ENCODE measurements at regions not wholly inside any gene's neighbourhood (a gene's known extent, or its start where the extent isn't known, plus 50 kb on each side); places are given as distances from the start of the nearest gene placed in this dataset.
A peak's percentile ranks its signal among the peaks of the same experiment; 100 is the strongest.

- TF ChIP-seq NFIC (IDR thresholded peaks at IDR 0.05; ENCODE audit: borderline replicate concordance): no peak
- TF ChIP-seq TEAD4 (IDR thresholded peaks at IDR 0.05; ENCODE audit: borderline replicate concordance, insufficient read depth): 0 out of 2 replicates have a peak, but pooled peaks have one; percentile 25
- TF ChIP-seq EZH2phosphoT487 (IDR thresholded peaks at IDR 0.05; ENCODE audit: borderline replicate concordance, low read depth): no peak
- no peak for TF ChIP-seq GABPA (IDR thresholded peaks at IDR 0.05; ENCODE audit: low read depth)
- no peak for TF ChIP-seq MEF2A (IDR thresholded peaks at IDR 0.05; ENCODE audit: borderline replicate concordance, low read depth)
- peak; percentile 44 for TF ChIP-seq TCF12 (IDR thresholded peaks at IDR 0.05)
- TF ChIP-seq CHD2 (IDR thresholded peaks at IDR 0.05; ENCODE audit: low read length, partially characterized antibody): peak; percentile 66
- no peak for TF ChIP-seq FOSL2 (IDR thresholded peaks at IDR 0.05; ENCODE audit: borderline replicate concordance, low read depth)
- TF ChIP-seq MXI1 (IDR thresholded peaks at IDR 0.05; ENCODE audit: low read depth, low read length): no peak; the same call in 1 of the 2 replicates
- no peak for TF ChIP-seq POLR2AphosphoS5 (IDR thresholded peaks at IDR 0.05; ENCODE audit: low read depth, low read length)
- no peak for TF ChIP-seq SIN3A (IDR thresholded peaks at IDR 0.05; ENCODE audit: borderline replicate concordance, low read depth, low read length)
- no peak for TF ChIP-seq RXRA (IDR thresholded peaks at IDR 0.05; ENCODE audit: borderline replicate concordance, low read depth)
- TF ChIP-seq CTCF (IDR thresholded peaks at IDR 0.05): no peak
- no peak for TF ChIP-seq USF2 (IDR thresholded peaks at IDR 0.05; ENCODE audit: borderline replicate concordance, low read depth, low read length)
- TF ChIP-seq GATA2 (CRISPR knock-in tag; IDR thresholded peaks at IDR 0.05): peak; percentile 95
- TF ChIP-seq, protein P1, sequence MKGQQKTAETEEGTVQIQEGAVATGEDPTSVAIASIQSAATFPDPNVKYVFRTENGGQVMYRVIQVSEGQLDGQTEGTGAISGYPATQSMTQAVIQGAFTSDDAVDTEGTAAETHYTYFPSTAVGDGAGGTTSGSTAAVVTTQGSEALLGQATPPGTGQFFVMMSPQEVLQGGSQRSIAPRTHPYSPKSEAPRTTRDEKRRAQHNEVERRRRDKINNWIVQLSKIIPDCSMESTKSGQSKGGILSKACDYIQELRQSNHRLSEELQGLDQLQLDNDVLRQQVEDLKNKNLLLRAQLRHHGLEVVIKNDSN (IDR thresholded peaks at IDR 0.05; ENCODE audit: borderline replicate concordance, low read depth): no peak
Observed at GRCh38 chr1:95386371-95386770, 152.4 kb downstream of the RWDD3 start (continued).

- ChIA-PET CTCF (interaction anchor here (0.7 to 1.3 kb wide), 2 partner anchors 10 to 151 kb away, joined by 3 read pairs; no protein-coding TSS in a partner anchor), POLR2A (interaction anchor here (0.8 to 1.4 kb wide), 6 partner anchors 10 to 519 kb away, joined by 3 to 5 read pairs (median 4); no protein-coding TSS in a partner anchor)
- Histone ChIP-seq H3K9me3 (no peaks in the 10 kb centered on the region), H3K36me3 (replicated peaks in 1 of 2; ENCODE audit: control insufficient read depth in 1 of 2, insufficient read depth in 2 of 2, low read length in 1 of 2) (no peaks in the 10 kb centered on the region), H3K4me1 (ENCODE audit: control insufficient read depth in 1 of 2, insufficient read depth in 2 of 2, low read depth in 1 of 2, low read length in 1 of 2) (peaks cover 0 to 38% of the 10 kb centered on the region in 2 experiments; a peak in 2 of 4 replicates), H3K4me3 (ENCODE audit: low read depth in 2 of 2, low read length in 1 of 2) (no peak overlapping the region), H3K9ac (no peak overlapping the region), H3F3A (replicated peaks; ENCODE audit: insufficient read depth) (no peaks in the 10 kb centered on the region), H4K20me1 (ENCODE audit: insufficient read depth) (no peaks in the 10 kb centered on the region), H3K27me3 (ENCODE audit: insufficient read depth) (no peaks in the 10 kb centered on the region), H3K9me2 (no peaks in the 10 kb centered on the region), H2AFZ (ENCODE audit: low read depth) (no peak overlapping the region), H3K79me2 (ENCODE audit: insufficient read depth) (no peaks in the 10 kb centered on the region), H3K27ac (ENCODE audit: low read depth in 2 of 2, low read length in 1 of 2) (peak overlapping the region in 1 of 2 experiments; percentile 99; a peak in 2 of 4 replicates), H3K4me2 (no peak overlapping the region)
- WGBS (ENCODE audit: low lambda C conversion rate): 9% methylated on average over 5 of the region's 5 CpGs
- DNase-seq: no peak
- TF ChIP-seq GABPA (IDR thresholded peaks at IDR 0.05; ENCODE audit: low read depth): no peak
- TF ChIP-seq RCOR1 (IDR thresholded peaks at IDR 0.05; ENCODE audit: low read length): no peak; the same call in 1 of the 2 replicates
- TF ChIP-seq GATA2 (CRISPR knock-in tag; IDR thresholded peaks at IDR 0.05): peak; percentile 32; the same call in 1 of the 2 replicates
- no peak for TF ChIP-seq FOSL2 (IDR thresholded peaks at IDR 0.05; ENCODE audit: borderline replicate concordance, low read depth)
- no peak for TF ChIP-seq SMC3 (IDR thresholded peaks at IDR 0.05; ENCODE audit: low read depth, low read length)
- TF ChIP-seq FOXJ3 (CRISPR knock-in tag; IDR thresholded peaks at IDR 0.05): peak; percentile 26; the same call in 1 of the 2 replicates
- TF ChIP-seq, protein P2, sequence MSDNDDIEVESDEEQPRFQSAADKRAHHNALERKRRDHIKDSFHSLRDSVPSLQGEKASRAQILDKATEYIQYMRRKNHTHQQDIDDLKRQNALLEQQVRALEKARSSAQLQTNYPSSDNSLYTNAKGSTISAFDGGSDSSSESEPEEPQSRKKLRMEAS (IDR thresholded peaks at IDR 0.05; ENCODE audit: low read depth): no peak
- TF ChIP-seq MXI1 (IDR thresholded peaks at IDR 0.05; ENCODE audit: low read depth, low read length): peak; percentile 36; the same call in 1 of the 2 replicates
- TF ChIP-seq, protein P3, sequence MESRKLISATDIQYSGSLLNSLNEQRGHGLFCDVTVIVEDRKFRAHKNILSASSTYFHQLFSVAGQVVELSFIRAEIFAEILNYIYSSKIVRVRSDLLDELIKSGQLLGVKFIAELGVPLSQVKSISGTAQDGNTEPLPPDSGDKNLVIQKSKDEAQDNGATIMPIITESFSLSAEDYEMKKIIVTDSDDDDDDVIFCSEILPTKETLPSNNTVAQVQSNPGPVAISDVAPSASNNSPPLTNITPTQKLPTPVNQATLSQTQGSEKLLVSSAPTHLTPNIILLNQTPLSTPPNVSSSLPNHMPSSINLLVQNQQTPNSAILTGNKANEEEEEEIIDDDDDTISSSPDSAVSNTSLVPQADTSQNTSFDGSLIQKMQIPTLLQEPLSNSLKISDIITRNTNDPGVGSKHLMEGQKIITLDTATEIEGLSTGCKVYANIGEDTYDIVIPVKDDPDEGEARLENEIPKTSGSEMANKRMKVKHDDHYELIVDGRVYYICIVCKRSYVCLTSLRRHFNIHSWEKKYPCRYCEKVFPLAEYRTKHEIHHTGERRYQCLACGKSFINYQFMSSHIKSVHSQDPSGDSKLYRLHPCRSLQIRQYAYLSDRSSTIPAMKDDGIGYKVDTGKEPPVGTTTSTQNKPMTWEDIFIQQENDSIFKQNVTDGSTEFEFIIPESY (IDR thresholded peaks at IDR 0.05; ENCODE audit: borderline replicate concordance, low read depth): no peak
- no peak for TF ChIP-seq NRF1 (IDR thresholded peaks at IDR 0.05; ENCODE audit: low read depth, low read length)
- TF ChIP-seq, protein P4, sequence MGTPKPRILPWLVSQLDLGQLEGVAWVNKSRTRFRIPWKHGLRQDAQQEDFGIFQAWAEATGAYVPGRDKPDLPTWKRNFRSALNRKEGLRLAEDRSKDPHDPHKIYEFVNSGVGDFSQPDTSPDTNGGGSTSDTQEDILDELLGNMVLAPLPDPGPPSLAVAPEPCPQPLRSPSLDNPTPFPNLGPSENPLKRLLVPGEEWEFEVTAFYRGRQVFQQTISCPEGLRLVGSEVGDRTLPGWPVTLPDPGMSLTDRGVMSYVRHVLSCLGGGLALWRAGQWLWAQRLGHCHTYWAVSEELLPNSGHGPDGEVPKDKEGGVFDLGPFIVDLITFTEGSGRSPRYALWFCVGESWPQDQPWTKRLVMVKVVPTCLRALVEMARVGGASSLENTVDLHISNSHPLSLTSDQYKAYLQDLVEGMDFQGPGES (IDR thresholded peaks at IDR 0.05; ENCODE audit: low read depth, low read length): no peak
- peak in 1 of 2 experiments; percentile 80; a peak in 1 of 4 replicates for TF ChIP-seq EP300 (IDR thresholded peaks at IDR 0.05; ENCODE audit: borderline replicate concordance in 1 of 2, low read depth in 1 of 2, low read length in 1 of 2)
- TF ChIP-seq RAD21 (IDR thresholded peaks at IDR 0.05; ENCODE audit: low read length): peak; percentile 23; the same call in 1 of the 2 replicates
- TF ChIP-seq POLR2AphosphoS5 (IDR thresholded peaks at IDR 0.05; ENCODE audit: low read depth, low read length): no peak
Observed at GRCh38 chr1:95386915-95387314, 152.9 kb downstream of the RWDD3 start.

Measured in SK-N-SH (cell line).